ENCODE measurements at regions not wholly inside any gene's neighbourhood (a gene's known extent, or its start where the extent isn't known, plus 50 kb on each side); places are given as distances from the start of the nearest gene placed in this dataset.

DNA sequence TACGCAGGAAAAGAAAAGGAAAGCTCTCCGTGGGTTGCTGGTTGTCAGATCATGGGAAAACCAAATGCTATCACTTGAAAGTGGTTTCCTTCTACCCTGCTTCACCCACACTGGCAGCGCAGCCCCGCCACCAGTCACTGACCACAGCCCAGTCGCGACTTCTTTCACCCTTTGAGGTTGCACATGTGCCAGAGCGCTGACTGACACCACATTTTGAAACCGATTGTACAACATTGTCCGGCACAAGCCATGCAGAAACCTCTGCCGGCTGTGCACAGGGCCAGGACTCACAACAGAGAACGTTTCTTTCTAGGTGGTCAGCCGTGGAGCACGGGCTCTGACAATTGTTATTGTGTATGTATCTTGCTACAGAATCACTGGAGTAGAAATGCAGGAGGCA is 827.2 kb upstream of the POU3F3 start:
- Histone ChIP-seq H3K9me3 (replicated peaks in 1 of 3) (no peaks in the 10 kb centered on the region), H3K4me1 (replicated peaks in 1 of 2) (no peaks in the 10 kb centered on the region), H3K27me3 (no peaks in the 10 kb centered on the region), H3K36me3 (replicated peaks in 1 of 2) (no peaks in the 10 kb centered on the region), H3K4me3 (no peak overlapping the region), H3K27ac (no peak overlapping the region)
- 75 to 83% (median 80%) methylated on average over 13 of the region's 13 CpGs for whole genome bisulfite sequencing, 4 donors
- no peak for DNase-seq
- TF ChIP-seq, protein P1, sequence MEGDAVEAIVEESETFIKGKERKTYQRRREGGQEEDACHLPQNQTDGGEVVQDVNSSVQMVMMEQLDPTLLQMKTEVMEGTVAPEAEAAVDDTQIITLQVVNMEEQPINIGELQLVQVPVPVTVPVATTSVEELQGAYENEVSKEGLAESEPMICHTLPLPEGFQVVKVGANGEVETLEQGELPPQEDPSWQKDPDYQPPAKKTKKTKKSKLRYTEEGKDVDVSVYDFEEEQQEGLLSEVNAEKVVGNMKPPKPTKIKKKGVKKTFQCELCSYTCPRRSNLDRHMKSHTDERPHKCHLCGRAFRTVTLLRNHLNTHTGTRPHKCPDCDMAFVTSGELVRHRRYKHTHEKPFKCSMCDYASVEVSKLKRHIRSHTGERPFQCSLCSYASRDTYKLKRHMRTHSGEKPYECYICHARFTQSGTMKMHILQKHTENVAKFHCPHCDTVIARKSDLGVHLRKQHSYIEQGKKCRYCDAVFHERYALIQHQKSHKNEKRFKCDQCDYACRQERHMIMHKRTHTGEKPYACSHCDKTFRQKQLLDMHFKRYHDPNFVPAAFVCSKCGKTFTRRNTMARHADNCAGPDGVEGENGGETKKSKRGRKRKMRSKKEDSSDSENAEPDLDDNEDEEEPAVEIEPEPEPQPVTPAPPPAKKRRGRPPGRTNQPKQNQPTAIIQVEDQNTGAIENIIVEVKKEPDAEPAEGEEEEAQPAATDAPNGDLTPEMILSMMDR (IDR thresholded peaks at IDR 0.05), result no peak
- no peak for TF ChIP-seq POLR2A (IDR thresholded peaks at IDR 0.05)
- intact Hi-C loops (cut with DNase I), result no loop called here

DNA sequence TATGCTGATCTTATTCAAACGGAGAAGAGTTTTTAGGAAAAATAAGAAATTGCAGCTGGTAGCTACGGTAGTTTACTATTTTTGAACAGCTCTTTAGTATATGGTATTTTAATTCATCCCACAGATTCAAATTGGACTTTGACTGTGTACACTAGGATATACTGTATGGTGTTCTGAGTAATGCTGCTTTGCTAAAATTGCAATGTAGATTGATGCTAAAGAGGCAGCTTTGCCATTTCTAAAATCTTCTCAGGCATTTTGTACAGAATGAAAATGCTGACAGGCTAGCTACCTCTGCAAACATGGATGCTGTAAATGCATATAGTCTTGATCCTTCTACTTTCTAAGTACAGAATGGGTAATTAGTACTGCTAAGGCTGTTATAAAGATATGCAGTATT is 826.6 kb upstream of the POU3F3 start:
- no peaks in the 10 kb centered on the region for H3K27me3 ChIP-seq
- intact Hi-C loops (cut with DNase I), result no loop called here
- WGBS, 4 donors, result 72 to 84% (median 76%) methylated on average over 2 of the region's 2 CpGs
- DNase-seq, result no peak
- no peak for TF ChIP-seq POLR2A (IDR thresholded peaks at IDR 0.05)
- TF ChIP-seq, protein P1 (IDR thresholded peaks at IDR 0.05), result no peak
- H3K4me3 ChIP-seq, result no peak overlapping the region
- no peaks in the 10 kb centered on the region for H3K36me3 ChIP-seq (replicated peaks in 1 of 2)
- no peaks in the 10 kb centered on the region for H3K4me1 ChIP-seq (replicated peaks in 1 of 2)
- no peak overlapping the region for H3K27ac ChIP-seq
- no peaks in the 10 kb centered on the region for H3K9me3 ChIP-seq (replicated peaks in 1 of 3)

DNA sequence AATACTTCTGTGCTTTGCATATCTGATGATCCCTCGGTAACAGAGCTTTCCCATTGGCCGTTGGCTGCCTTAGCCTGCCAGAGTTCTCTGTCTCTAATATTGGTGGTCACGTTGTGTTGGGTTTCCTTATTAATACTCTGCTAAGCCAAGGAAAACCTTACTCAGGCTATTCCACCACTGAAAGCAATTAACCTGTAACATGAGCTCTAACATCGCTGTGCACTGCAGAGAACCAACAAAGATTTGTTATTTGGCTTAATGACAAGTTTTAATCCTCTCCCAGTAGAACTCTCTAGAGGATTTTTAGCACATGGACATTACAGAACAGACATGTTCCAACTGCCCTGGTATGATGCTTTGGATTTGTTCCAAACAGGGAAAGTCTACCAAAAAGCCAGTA is 825.9 kb upstream of the POU3F3 start:
- no peak for DNase-seq
- Histone ChIP-seq H3K9me3 (replicated peaks in 1 of 3) (no peaks in the 10 kb centered on the region), H3K4me1 (replicated peaks in 1 of 2) (no peaks in the 10 kb centered on the region), H3K27me3 (no peaks in the 10 kb centered on the region), H3K27ac (no peak overlapping the region), H3K4me3 (no peak overlapping the region), H3K36me3 (replicated peaks in 1 of 2) (no peaks in the 10 kb centered on the region)
- TF ChIP-seq, protein P1 (IDR thresholded peaks at IDR 0.05), result no peak
- no peak for TF ChIP-seq POLR2A (IDR thresholded peaks at IDR 0.05)
- WGBS, 4 donors, result 27 to 49% (median 37%) methylated on average over 4 of the region's 4 CpGs
- intact Hi-C loops (cut with DNase I), result no loop called here

DNA sequence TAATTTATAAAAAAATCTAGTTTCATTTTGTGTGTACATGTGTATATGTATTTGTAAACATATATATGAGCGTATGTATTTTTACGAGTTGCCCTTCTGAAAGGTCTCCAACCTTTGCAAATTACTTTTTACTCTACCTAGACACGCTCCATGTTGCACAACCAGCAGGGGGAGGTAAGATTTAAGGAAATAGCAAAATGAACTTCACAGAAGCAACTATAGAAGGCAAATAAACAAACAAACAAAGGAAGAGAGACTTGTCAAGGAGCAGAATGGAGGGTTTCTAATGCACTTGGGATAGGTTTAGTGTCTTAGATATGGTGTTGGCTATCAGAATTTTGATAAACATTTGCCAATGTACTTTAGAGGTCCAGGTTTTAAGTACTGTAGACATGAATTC is 820.5 kb upstream of the POU3F3 start:
- intact Hi-C loops (cut with DNase I), result no loop called here
- H3K4me3 ChIP-seq, result no peak overlapping the region
- DNase-seq, result no peak
- no peaks in the 10 kb centered on the region for H3K36me3 ChIP-seq (replicated peaks in 1 of 2)
- no peak overlapping the region for H3K27ac ChIP-seq
- no peaks in the 10 kb centered on the region for H3K4me1 ChIP-seq (replicated peaks in 1 of 2)
- TF ChIP-seq, protein P1 (IDR thresholded peaks at IDR 0.05), result peak in 5 of 6 experiments; percentile 8 to 42 (median 28)
- no peak for TF ChIP-seq POLR2A (IDR thresholded peaks at IDR 0.05)
- H3K27me3 ChIP-seq, result no peaks in the 10 kb centered on the region
- WGBS, 4 donors, result 34 to 47% (median 40%) methylated on average over 3 of the region's 3 CpGs
- H3K9me3 ChIP-seq (replicated peaks in 1 of 3), result no peaks in the 10 kb centered on the region
